ENCODE measurements at regions not wholly inside any gene's neighbourhood (a gene's known extent, or its start where the extent isn't known, plus 50 kb on each side); places are given as distances from the start of the nearest gene placed in this dataset.
"Not testable (repeated sequence)": the region's sequence is repeated elsewhere in the genome, so short reads cannot be mapped to it uniquely, and the experiment has no call there.

DNA sequence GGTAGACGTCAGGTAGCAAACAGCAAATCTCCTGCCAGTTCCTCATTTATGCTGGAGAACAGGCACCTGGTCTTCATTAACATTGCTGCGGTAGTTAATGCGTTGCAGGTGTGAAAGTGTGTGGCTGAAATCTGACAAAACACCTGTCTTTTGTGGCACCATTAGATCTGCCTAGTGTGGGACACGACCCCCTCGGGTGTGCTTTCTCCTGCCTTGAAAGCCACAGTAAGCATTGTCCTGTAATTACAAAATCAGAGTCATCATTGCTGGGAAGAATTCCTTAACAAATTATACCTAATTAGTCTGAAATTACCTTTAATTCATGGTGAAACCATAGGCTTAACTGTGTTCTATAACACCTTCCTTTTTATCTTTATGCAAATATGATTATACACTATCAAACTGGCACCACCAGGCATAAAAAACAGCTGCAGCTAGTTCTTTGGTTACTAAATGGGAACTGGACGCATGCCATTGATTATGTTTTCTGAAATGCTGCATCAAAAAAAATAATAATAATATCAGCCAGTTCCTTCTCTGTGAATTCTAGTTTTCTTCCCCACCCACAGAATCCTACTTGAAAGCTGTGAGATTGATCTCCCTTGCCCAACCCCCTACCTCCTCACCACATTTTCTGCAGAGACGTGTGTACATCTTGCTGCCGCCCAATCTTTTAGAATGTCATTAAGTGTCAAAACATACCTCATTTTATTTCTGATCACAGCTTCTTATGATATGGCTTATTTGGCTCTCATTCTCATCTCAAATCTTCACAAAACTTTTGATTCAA, 374.0 kb downstream of the NFIB start:
- no peak for DNase-seq

DNA sequence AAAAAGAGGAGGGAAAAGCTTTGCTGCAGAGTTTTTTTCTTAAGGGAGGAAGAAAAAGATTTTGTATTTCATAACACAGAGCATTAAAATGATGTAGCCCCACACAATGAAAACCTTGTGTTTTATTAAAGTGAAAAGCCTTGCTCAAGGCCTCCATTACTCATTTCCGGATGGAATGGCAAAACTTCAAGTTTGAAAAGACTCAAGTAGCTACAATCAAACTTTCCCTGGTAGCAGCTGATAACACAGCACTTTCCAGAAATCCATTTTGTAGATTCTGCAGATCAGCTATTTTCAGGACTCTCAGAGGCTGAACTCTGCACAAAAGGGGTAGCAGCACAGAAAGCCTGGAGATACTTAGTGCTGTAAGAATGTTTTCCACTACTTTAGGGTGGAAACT, 374.8 kb downstream of the NFIB start:
- no peak for DNase-seq

DNA sequence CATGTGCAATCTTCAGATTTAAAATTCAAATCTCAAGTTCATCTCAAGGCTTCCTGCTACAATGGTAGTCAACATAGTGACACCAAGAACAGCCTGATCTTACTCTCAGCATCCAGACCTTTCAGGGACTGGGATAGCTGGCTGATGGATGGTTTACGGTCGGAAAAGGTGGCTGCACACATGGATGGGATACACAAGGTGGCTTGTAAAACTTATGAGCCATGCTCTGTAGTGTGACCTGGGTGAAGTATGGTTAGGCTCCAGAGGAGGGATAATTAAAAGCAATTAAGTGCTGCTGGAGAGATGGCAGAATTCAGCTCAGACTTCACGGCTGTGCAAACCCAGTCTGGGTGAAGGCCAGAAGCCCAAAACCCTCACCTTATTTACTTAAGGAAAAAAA, 379.5 kb downstream of the NFIB start:
- no peak for DNase-seq

DNA sequence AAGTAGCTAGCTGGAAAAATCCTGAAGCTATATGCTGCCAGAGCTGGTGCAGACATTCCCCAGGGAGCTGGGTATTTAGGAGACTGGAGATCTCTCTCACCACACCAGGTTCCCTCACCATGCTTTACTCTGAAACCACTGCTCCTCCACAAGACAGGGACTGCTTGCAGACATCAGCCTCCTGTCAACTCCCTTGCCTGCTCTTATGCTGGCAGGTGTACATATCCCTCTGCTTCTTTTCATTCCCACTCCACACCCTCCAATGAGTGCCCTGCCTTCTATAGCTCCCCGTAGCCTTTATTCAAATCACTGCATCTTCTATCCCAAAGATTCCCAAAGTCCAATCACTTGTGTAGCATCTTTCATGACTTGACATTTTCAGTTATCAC, 380.7 kb downstream of the NFIB start:
- no peak for DNase-seq

DNA sequence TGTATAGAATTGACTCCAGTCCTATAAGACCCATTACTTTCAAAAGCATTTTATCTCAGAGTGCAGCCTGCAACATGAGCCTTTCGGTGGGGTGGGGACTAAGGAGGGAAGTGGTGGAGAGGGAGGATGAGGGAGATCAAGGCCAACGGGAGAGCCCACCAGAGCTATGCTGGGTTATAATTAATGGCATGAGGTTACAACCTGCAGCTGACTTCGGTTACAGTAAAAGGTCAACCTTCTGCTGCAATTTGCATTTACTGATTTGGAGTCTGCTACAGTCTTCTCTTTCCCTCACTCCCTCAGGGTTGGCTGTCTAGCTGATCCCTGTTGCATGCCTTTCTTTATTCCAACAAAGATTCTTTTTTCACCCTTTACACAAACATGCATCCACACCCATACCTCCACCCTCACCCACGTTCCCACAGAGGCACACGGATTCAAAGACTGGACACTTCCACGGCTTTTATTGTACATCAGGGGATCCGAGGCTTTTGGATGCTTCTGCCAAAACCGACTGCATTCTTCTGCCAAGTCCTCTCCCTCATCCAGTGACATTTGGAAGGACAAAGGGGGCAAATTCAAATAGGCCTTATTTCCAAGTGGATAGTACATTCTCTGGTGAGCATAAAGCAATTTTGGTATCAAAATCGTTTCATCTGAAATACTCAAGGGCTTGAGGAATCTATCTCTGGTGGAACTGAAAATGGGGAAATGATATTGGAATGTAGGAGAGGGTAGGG, 381.2 kb downstream of the NFIB start:
- DNase-seq = no peak

DNA sequence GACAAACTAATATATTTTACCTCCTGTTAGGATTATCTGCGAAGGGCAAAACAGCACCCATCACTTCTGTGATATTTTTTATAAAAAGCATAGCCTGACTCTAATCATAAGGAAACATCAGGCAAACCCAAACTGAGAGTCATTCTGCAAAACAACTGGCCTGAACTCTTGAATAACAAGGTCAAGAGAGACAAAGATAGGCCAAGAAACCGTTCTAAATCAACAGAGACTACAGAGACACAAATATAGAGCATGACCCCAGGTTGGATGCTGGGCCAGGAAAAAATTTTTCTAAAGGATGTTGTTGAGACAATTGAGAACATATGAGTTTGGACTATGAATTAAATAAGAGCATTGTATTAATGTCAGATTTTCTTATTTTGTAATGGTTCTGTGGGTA, 384.9 kb downstream of the NFIB start:
- no peak for DNase-seq

DNA sequence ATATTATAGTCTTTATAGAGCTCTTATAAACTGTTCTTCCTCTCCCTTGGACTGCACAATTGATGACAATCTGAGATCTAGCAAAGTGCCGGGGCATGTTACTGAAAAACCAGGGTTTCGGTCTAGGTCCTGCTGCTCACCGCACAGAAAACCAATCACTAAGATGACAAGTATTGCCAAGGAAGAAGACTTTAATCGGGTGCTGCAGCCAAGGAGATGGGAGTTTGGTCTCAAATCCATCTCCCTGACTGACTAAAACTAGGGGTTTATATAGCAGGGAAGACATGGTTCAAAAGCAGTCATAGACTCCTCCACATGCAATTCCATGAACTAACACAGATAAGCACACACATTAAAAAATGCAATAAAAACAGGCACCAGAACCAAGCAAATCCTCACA, 390.6 kb downstream of the NFIB start:
- no peak for DNase-seq

DNA sequence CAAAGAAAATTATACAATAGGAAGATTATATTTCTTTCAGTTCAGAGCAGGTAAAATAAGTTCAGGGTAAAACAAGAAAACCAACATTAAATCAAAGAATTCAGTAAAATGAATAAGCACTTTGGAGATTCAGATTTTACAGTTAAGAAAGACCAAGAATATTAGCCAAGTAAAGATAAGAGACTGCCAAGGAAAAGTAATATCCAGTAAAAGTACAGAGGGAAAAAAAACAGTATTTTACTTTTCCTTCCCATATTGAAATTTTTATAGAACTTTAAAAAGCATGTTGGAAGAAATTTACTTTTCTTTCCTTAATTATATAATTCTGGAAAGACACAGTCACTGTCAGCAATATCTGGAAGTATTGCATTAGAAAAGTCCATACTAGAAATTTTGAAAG, 393.4 kb downstream of the NFIB start:
- no peak for DNase-seq

DNA sequence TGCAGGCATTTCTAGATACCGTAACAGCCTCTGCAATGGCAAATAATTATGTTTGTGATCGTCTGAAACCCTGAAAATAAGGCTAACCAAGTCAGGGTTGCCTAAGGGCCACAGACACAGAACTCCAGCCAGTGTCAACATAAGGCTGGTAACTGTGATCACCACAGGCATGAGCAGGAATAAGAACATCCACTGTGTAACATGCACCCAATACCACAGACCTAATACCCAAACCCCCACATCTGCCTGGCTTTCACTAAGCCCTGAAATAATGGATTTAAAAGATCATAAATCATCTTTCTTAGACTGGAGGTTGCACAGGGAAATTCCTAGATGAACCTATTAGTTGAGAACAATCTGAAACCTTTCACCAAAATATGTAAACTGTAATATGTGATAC, 394.5 kb downstream of the NFIB start:
- no peak for DNase-seq

DNA sequence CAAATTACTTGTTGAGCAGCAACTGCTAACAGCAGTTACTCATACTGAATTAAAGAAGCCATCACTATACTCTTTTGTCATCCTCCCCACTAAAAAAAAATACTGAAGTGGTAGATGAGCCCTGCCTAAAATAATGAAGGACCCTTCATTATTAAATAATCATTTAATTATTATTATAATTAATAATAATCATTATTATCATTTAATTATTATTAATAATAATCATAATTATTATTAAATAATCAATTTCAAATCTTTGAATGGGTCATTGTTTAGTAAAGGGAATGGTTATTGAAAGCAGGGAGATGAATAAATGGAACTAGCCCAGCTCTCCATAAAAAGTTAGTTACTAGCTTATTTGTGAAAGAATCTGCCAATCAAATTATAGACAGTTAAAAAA, 396.4 kb downstream of the NFIB start:
- no peak for DNase-seq

DNA sequence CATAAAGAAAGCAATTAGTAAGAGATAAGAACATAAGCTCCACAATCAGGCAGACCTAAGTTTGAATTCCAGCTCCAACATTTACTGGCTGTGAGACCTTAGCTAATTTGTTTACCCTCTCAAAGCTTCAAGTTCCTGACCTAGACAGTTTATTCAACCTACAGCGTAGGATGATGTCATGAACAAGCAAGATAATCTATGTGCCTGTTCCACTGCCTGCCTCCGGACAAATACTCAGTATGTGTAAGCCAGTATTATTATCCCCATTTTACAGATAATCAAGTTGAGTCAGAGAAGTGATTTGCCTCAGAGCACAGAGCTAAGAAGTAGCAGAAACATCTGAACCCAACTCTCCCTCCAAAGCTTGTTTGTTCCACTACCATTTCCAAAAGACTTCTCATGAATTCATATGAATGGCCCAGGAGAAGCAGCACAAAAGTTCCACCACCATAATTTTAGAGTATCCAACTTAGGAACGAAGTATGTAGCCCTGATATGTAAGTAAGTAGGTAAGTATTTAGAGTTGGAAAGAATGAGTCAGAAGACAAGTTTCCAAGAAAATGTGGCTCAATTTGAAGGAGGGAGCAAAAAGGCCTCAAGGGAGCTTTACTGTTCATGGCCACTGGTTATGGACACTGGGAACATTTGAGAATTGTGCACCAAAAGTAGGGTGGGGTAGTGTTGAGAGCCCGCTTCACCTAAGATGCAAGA, 398.2 kb downstream of the NFIB start:
- no peak for DNase-seq

DNA sequence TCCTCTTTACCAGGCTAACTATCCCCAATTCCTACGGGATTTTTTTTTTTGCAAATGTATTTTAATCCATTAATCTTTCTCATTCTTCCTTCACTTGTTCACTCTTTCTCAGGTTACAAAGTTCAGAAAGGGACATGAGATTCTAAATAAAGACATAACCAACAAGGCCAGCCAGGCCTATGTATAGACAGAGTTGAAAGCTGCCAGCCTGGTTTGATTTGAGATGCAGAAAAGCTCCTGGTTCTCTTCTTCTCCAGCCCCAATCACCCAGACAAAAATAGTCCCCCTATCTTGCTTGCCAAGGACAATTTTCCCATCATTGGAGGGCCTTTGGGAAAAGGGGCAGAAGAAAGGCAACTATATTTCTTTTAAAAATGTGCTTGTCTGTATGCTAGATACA, 398.8 kb downstream of the NFIB start:
- DNase-seq = no peak

DNA sequence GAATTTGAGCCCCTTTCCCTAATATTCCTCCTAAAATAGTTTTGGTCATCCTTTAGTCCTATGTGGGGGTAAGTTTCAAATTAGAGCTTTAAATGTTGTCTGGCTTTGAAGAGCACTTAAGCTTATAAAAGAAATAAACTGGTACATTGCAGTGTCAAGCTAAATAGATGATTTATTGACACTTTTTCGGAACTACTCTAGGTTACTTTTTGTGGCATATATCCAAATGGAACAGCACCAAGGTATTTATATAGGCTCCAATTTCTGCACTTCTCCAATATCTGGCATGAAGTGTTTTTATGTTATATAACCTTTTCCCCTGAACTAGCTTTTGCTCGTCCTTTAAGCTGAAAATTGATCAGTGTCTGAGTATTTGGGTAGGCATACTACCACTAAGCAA, 402.5 kb downstream of the NFIB start:
- no peak for DNase-seq

DNA sequence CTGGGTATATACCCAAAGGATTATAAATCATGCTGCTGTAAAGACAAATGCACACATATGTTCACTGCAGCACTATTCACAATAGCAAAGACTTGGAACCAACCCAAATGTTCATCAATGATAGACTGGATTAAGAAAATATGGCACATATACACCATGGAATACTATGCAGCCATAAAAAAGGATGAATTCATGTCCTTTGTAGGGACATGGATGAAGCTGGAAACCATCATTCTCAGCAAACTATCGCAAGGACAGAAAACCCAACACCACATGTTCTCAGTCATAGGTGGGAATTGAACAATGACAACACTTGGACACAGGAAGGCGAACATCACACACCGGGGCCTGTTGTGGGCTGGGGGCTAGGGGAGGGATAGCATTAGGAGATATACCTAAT, 406.1 kb downstream of the NFIB start:
- not testable (repeated sequence) for DNase-seq

DNA sequence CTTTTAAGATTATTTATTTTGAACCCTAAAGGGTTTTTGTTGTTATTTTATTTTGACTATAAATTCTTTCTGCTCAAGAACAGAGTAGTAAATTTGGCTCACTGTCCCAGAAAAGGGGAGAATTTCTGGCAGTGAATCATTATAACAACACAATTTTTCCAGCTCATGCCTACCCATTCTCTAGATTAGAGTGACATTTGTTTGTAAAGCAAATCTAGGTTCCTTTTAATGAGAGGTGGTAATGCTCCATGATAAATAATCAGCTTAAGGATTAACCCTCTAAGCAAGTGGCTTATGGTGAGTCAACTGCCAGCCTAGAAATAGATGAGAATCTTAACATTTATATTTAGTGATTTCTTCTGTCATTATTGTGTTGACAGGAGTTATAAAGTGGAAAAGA, 409.2 kb downstream of the NFIB start:
- no peak for DNase-seq

DNA sequence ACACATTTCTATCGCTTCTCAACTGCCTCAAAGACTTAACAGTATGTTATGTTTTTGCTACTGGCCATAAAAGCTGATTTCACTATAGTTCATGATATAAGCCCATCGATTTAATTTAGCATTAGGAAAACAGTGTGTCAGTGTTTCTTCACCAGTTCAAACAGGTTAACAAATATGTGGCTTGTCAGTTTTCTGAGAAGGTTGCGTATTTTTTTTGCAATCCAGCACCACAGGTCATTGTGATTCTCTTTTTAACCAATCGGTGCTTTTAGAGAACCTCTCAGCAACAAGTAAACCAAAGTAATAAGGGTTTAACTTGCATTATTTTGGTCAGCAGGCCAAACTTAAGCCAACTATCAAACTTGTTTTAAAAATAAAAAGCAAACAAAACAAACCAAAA, 409.6 kb downstream of the NFIB start:
- no peak for DNase-seq

DNA sequence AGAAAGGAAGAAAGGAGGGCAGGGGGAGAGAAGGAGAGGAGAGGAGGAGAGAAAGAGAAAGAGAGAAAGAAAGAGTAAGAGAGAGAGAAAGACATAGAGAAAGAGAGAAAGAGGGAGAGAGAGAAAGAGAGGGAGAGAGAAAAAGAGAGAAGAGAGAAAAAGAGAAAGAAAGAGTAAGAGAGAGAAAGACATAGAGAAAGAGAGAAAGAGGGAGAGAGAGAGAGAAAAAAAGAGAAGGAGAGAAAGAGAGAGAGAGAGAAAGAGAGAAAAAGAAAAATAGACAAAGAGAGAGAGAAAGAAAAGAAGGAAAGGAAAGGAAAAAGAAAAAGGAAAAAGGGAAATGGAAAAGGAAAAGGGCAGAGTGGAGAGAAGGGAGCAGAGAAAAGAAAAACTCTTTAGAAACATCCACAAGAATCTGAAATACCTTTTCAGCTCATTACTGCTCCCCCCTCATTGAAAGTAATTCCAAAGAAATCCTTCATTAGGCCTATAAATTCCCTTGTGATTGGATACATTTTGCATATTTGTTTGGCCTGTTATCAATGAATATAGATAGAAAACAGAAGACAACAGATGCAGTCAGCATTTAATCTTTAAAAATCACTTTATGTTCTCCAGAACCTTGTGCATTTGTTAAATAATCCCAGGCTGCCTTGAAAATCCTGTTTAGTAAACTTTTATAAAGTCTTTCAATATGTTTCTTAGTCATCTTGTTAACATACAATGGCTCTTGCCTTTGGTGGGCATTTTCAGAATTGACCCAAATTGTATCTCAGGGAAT, 411.5 kb downstream of the NFIB start:
- no peak for DNase-seq

DNA sequence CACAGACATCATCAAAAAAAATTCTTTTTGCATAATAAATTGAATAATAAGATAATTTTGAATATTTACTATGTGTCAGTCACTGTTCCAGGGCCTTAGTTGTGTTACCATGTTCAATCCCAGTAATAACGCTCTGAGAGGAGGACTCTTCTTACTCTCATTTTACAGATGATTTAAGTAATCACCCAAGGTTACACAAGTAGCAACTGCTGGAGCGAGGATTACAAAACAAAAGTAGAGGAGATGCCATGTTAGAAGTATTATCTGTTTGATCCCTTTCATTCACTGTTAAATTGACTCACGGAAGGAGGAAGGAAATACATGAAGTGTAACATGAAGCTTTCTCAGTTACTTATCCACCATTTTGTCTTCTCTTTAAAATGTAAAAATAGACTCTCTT, 412.8 kb downstream of the NFIB start:
- DNase-seq = no peak

DNA sequence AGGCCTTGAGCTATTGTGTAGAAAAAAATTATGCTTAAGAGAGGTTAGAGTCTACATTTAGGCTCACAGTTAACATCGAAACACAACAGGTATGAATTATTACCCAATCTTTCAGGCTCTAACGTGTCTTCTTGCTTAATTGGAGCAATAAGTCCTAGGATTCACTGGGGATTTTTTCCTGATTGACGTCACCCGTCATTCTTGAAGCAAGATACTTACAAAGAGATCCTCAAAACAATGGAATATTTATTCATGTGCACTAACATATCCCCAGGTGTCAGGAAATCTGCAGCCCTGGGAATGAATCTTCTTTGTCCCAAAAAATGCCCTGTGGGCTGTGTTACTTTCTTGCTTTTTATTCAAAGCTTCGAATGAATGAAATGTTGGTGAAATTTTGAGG, 413.5 kb downstream of the NFIB start:
- DNase-seq = no peak

DNA sequence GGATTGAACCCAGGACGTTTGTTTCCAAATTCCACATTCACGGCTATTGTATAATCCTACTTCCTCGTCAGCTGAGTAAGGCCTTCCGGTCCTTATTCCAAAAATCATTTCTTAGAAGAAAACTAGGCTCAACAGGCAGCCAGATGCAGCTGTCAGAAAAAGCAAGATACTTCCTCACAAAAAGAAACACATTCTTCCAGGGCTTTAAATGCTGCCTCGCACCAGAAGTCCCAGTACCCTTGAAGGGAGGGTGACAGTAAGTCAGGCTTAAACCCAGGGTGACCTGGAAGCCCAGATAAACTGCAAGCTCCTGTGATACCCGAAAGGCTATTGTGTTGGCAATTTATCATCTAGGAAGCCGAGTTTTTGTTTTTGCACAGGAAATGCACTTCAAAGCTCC, 414.0 kb downstream of the NFIB start:
- no peak for DNase-seq

DNA sequence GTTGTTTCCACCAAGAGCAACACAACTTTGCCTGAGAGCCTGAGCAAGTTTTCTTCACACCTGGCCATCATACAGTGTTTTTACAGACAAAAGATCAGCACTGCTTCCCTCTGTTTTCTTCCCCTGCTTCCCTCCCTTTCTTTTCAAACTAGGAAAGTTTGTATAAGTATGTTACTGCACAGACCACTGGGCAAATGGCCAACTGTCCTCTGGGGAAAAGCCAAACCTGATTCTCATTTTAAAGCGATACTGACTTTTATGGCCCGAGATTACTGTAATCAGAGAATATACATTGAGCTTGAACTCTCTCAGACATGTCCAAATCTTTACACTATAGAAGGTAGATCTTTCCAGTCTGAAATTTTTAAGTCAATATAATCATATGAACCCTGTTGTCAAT, 415.0 kb downstream of the NFIB start:
- DNase-seq = no peak

DNA sequence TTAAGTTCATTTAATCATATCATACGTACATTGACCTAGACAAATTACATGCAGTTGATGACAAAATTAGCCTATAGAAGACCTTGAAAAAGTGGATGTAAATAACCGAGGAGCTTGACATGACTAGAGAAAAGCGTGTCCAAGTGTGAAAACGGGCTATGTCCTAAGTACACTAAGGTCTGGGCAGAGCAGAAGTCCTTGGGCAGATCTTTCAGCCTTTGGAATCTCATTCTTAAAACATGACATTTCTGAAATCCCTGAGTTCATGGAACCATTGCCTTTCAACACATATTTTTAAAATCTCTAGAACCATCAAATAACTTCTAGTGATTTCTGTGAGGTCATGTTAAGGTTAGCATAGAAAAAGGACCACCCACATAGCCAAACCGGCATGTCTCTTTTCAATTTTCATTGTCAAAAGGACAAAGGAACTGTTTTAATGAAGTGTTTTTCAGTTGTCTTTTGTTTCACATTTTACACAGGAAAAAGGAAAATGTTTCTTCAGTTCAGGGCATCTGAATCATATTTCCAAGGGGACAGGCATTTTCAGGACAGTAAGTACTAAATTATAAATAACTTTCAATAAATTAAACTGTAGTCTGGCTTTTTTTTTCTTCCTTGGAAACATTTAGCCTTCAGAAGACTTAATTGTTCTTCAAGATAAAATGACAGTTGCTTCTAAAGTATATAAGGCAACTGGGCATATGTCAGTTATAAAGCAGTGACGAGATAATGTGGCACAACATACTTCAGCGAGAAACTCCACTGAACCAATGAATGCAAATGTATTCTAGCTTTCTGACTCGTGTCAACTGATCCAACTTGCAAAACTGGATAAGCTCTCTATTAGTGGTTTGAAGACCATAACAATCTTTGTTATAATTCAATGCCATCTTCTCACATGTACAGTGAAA, 416.8 kb downstream of the NFIB start:
- no peak for DNase-seq

Data from stimulated activated CD4-positive, alpha-beta T cell treated with anti-CD3 and anti-CD28 coated beads, Interleukin-1b, Interleukin-23, amount 100 ng/mL, for 48 hours (primary cell).